IMR-90 (cell line): ENCODE measurements at regions not wholly inside any gene's neighbourhood (a gene's known extent, or its start where the extent isn't known, plus 50 kb on each side); places are given as distances from the start of the nearest gene placed in this dataset.

ENCODE experiments used
- ATAC-seq: fragments of 200-7000 bp; cut with Tn5 transposase; 2 replicates; pipeline ENCODE4 v1.9.1; 2020; ENCODE audit warnings: low read depth, mild to moderate bottlenecking, moderate library complexity
- BruUV-seq: library from RNA; stranded (reverse); fragments of 400-500 nt; replicated peaks from 2 replicates; lab custom pipeline; 2021; lab: Mats Ljungman, UMichigan
- CTCF ChIA-PET: fragments of 300-600 bp; formaldehyde crosslinking; extraction: SDS; loops from one replicate; lab custom pipeline; 2021; ENCODE audit warnings: antibody characterized with exemption; lab: Yijun Ruan, JAX
- POLR2A ChIA-PET: fragments of 300-600 bp; sonication (Branson Sonifier 250); formaldehyde crosslinking; loops from one replicate; lab custom pipeline; 2022; ENCODE audit warnings: antibody characterized with exemption; ENCODE audit not compliant: unreplicated experiment; lab: Charles Lee
- DNase-seq: peaks from one replicate; pipeline ENCODE4 v3.0.0; 2013
- H2AFZ ChIP-seq: replicated peaks from 2 replicates; pipeline ENCODE3; 2013; ENCODE audit warnings: low read length, mild to moderate bottlenecking; ENCODE audit not compliant: poor library complexity
- H2AK5ac ChIP-seq: 2 replicates; pipeline ENCODE4 v1.6.1; 2013; ENCODE audit warnings: low read depth, low read length, inconsistent platforms
- H2AK9ac ChIP-seq: replicated peaks from 2 replicates; pipeline ENCODE3; 2013; ENCODE audit warnings: mild to moderate bottlenecking, low read depth, low read length, moderate library complexity; ENCODE audit not compliant: poor library complexity
- H2BK120ac ChIP-seq: 2 replicates; pipeline ENCODE4 v1.6.1; 2013; ENCODE audit warnings: low read depth, low read length, inconsistent platforms
- H2BK15ac ChIP-seq: 3 replicates; pipeline ENCODE4 v1.6.1; 2013; ENCODE audit warnings: low read depth, low read length, inconsistent platforms
- H2BK20ac ChIP-seq: 2 replicates; pipeline ENCODE4 v1.6.1; 2013; ENCODE audit warnings: low read depth, mild to moderate bottlenecking, inconsistent platforms, low read length, moderate library complexity
- H2BK5ac ChIP-seq: 2 replicates; pipeline ENCODE4 v1.6.1; 2013; ENCODE audit warnings: mild to moderate bottlenecking, low read depth, low read length, inconsistent platforms; ENCODE audit not compliant: poor library complexity, severe bottlenecking
- H3K14ac ChIP-seq: replicated peaks from 2 replicates; pipeline ENCODE4 v1.6.1; 2013; ENCODE audit warnings: low read depth, low read length, inconsistent platforms
- H3K18ac ChIP-seq: 2 replicates; pipeline ENCODE4 v1.6.1; 2013; ENCODE audit warnings: low read depth, low read length, control low read depth
- H3K23ac ChIP-seq: 2 replicates; pipeline ENCODE4 v1.6.1; 2013; ENCODE audit warnings: low read depth, low read length, inconsistent platforms
- H3K27ac ChIP-seq: 2 replicates; pipeline ENCODE4 v1.5.1; 2013; ENCODE audit warnings: mild to moderate bottlenecking, control low read depth, low read length; ENCODE audit not compliant: insufficient read depth
- H3K27me3 ChIP-seq: 2 replicates; pipeline ENCODE4 v1.6.1; 2013; ENCODE audit warnings: low read length; ENCODE audit not compliant: control insufficient read depth, insufficient read depth
- H3K36me3 ChIP-seq: 2 replicates; pipeline ENCODE4 v1.6.1; 2013; ENCODE audit warnings: low read length, mixed read lengths; ENCODE audit not compliant: control insufficient read depth, insufficient read depth
- H3K4ac ChIP-seq: 2 replicates; pipeline ENCODE4 v1.6.1; 2013; ENCODE audit warnings: low read depth, low read length, inconsistent platforms
- H3K4me1 ChIP-seq: 2 replicates; pipeline ENCODE4 v1.6.1; 2013; ENCODE audit warnings: low read length, mixed read lengths; ENCODE audit not compliant: control insufficient read depth, insufficient read depth
- H3K4me2 ChIP-seq: 2 replicates; pipeline ENCODE4 v1.6.1; 2013; ENCODE audit warnings: low read depth, mild to moderate bottlenecking, control low read depth, low read length, moderate library complexity
- H3K4me3 ChIP-seq: 2 replicates; pipeline ENCODE4 v1.5.1; 2013; ENCODE audit warnings: low read depth, mild to moderate bottlenecking, control low read depth, low read length, moderate library complexity; ENCODE audit not compliant: insufficient read depth
- H3K56ac ChIP-seq: 2 replicates; pipeline ENCODE4 v1.6.1; 2013; ENCODE audit warnings: low read length, inconsistent platforms; ENCODE audit not compliant: insufficient read depth; ENCODE audit errors: extremely low read depth
- H3K79me1 ChIP-seq, 2 experiments: 2 replicates each; pipeline ENCODE4 v1.6.1; 2013; ENCODE audit warnings: low read length in 2 of 2, inconsistent platforms in 1 of 2, low read depth in 1 of 2
- H3K9ac ChIP-seq: 2 replicates; pipeline ENCODE4 v1.6.1; 2013; ENCODE audit warnings: low read depth, low read length, control low read depth
- H3K9me1 ChIP-seq: 2 replicates; pipeline ENCODE4 v1.6.1; 2013; ENCODE audit warnings: low read length, inconsistent platforms; ENCODE audit not compliant: insufficient read depth
- H3K9me3 ChIP-seq: 2 replicates; pipeline ENCODE4 v1.6.1; 2013; ENCODE audit warnings: low read length; ENCODE audit not compliant: control insufficient read depth, insufficient read depth
- H4K20me1 ChIP-seq: 2 replicates; pipeline ENCODE4 v1.6.1; 2013; ENCODE audit warnings: low read length, inconsistent platforms; ENCODE audit not compliant: insufficient read depth
- H4K5ac ChIP-seq: 2 replicates; pipeline ENCODE4 v1.6.1; 2013; ENCODE audit warnings: mild to moderate bottlenecking, low read depth, low read length, control low read depth
- H4K8ac ChIP-seq, 2 experiments: 2 replicates each; pipeline ENCODE4 v1.6.1; 2013; ENCODE audit warnings: low read depth in 2 of 2, low read length in 2 of 2, control low read depth in 1 of 2, inconsistent platforms in 1 of 2
- H4K91ac ChIP-seq: 2 replicates; pipeline ENCODE4 v1.6.1; 2013; ENCODE audit warnings: low read depth, low read length, inconsistent platforms; ENCODE audit not compliant: insufficient read depth
- BHLHE40 ChIP-seq: fragments of 150-350 bp; IDR thresholded peaks from 2 replicates; pipeline ENCODE4 v1.6.1; 2016; ENCODE audit warnings: mild to moderate bottlenecking, low read depth, low read length
- CEBPB ChIP-seq: IDR thresholded peaks from 2 replicates; pipeline ENCODE4 v1.6.1; 2012; ENCODE audit warnings: low read depth, low read length, improper control_type of control experiment
- CHD1 ChIP-seq: IDR thresholded peaks from 2 replicates; pipeline ENCODE4 v1.6.1; 2012; ENCODE audit warnings: low read depth, low read length, improper control_type of control experiment
- ELK1 ChIP-seq: fragments of 150-350 bp; IDR thresholded peaks from 2 replicates; pipeline ENCODE4 v1.6.1; 2016; ENCODE audit warnings: low read depth, mild to moderate bottlenecking, low read length, moderate library complexity, borderline replicate concordance
- FOS ChIP-seq: fragments of 150-350 bp; IDR thresholded peaks from 2 replicates; pipeline ENCODE4 v1.6.1; 2016; ENCODE audit warnings: low read depth, low read length
- MAFK ChIP-seq: IDR thresholded peaks from 2 replicates; pipeline ENCODE4 v1.6.1; 2012; ENCODE audit warnings: low read depth, low read length, improper control_type of control experiment
- MAZ ChIP-seq: IDR thresholded peaks from 2 replicates; pipeline ENCODE4 v1.6.1; 2012; ENCODE audit warnings: low read depth, mild to moderate bottlenecking, low read length, improper control_type of control experiment, moderate library complexity, borderline replicate concordance
- MXI1 ChIP-seq: IDR thresholded peaks from 2 replicates; pipeline ENCODE4 v1.6.1; 2012; ENCODE audit warnings: low read depth, mild to moderate bottlenecking, low read length, moderate library complexity, borderline replicate concordance
- NFE2L2 ChIP-seq: fragments of 150-350 bp; IDR thresholded peaks from 2 replicates; pipeline ENCODE4 v1.6.1; 2016; ENCODE audit warnings: low read depth, mild to moderate bottlenecking, low read length
- POLR2A ChIP-seq: IDR thresholded peaks from 2 replicates; pipeline ENCODE4 v1.6.1; 2012; ENCODE audit warnings: mild to moderate bottlenecking, low read depth, low read length
- RAD21 ChIP-seq: IDR thresholded peaks from 2 replicates; pipeline ENCODE4 v1.6.1; 2012; ENCODE audit warnings: low read length, improper control_type of control experiment
- RCOR1 ChIP-seq: IDR thresholded peaks from 2 replicates; pipeline ENCODE4 v1.6.1; 2012; ENCODE audit warnings: mild to moderate bottlenecking, low read length, improper control_type of control experiment; ENCODE audit not compliant: insufficient replicate concordance
- RFX5 ChIP-seq: IDR thresholded peaks from 2 replicates; pipeline ENCODE4 v1.8.0; 2012; ENCODE audit warnings: low read depth, mild to moderate bottlenecking, low read length, moderate library complexity
- SMC3 ChIP-seq: fragments of 150-350 bp; IDR thresholded peaks from 2 replicates; pipeline ENCODE4 v1.6.1; 2016; ENCODE audit warnings: low read depth, mild to moderate bottlenecking, antibody characterized with exemption, low read length, moderate library complexity
- USF2 ChIP-seq: fragments of 150-350 bp; IDR thresholded peaks from 2 replicates; pipeline ENCODE4 v1.6.1; 2017; ENCODE audit warnings: mild to moderate bottlenecking, antibody characterized with exemption, low read length, low read depth
- WGBS, 2 experiments: methylation state at CpG; one replicate each; pipeline versions ENCODE4 v1.1.5 to v1.1.7; 2013; ENCODE audit warnings: missing lambda C conversion rate in 2 of 2; ENCODE audit not compliant: insufficient read length in 1 of 2; ENCODE audit errors: extremely low coverage in 2 of 2; 5-methylcytosine and 5-hydroxymethylcytosine counted together
- dilution Hi-C: fragments of 300-500 bp; cut with HindIII; formaldehyde crosslinking; loops from one replicate; pipeline ENCODE4 v1.14.3; 2018; ENCODE audit warnings: low sequenced_read_pairs; ENCODE audit not compliant: unreplicated experiment
- in situ Hi-C: fragments of 300-500 bp; cut with MboI; formaldehyde crosslinking; loops from 3 replicates; pipeline ENCODE4 v1.14.3; 2019; ENCODE audit warnings: low sequenced_read_pairs, inconsistent platforms, mixed read lengths
- intact Hi-C: fragments of 100-400 bp; cut with micrococcal nuclease; formaldehyde crosslinking; loops from 2 replicates; pipeline ENCODE4 v1.10.0; 2022
- TF ChIP-seq, protein P1 (sequence below): conservative IDR thresholded peaks from 2 replicates; pipeline ENCODE4 v1.5.1; 2012; ENCODE audit warnings: mild to moderate bottlenecking, low read depth, low read length, improper control_type of control experiment

GRCh38 chr11:26078231-26078821 lies 253.6 kb upstream of the ANO3 start:
- dilution Hi-C loops: no loop called here
- Histone ChIP-seq H2BK5ac (no peak overlapping the region), H3K9ac (no peak overlapping the region), H3K9me1 (0 out of 2 replicates have a peak, but pooled peaks cover 3% of the 10 kb centered on the region), H3K27me3 (no peaks in the 10 kb centered on the region), H3K36me3 (no peaks in the 10 kb centered on the region), H2AFZ (no peak overlapping the region), H4K91ac (no peak overlapping the region), H3K79me1 (no peaks in the 10 kb centered on the region), H2BK20ac (no peak overlapping the region), H3K18ac (no peak overlapping the region), H3K27ac (no peak overlapping the region), H3K56ac (no peak overlapping the region), H3K9me3 (no peaks in the 10 kb centered on the region), H4K20me1 (no peaks in the 10 kb centered on the region), H4K8ac (no peak overlapping the region), H2AK5ac (no peak overlapping the region), H3K4ac (no peak overlapping the region), H3K14ac (no peak overlapping the region), H3K23ac (no peak overlapping the region), H2BK15ac (no peak overlapping the region), H2AK9ac (no peak overlapping the region), H4K5ac (no peak overlapping the region), H3K4me2 (peak overlapping the region; percentile 20; the same call in 1 of the 2 replicates), H3K4me3 (no peak overlapping the region), H3K4me1 (no peaks in the 10 kb centered on the region), H2BK120ac (no peak overlapping the region)
- ATAC-seq: peak; percentile 44; the same call in 1 of the 2 replicates
- in situ Hi-C loops: no loop called here
- BruUV-seq: no TSS peak
- POLR2A ChIA-PET: interaction anchor here (0.6 kb wide), 1 partner anchor 429 kb away, joined by 16 read pairs; no protein-coding TSS in a partner anchor
- DNase-seq: peak; percentile 34
- TF ChIP-seq SMC3: no peak
- no peak for TF ChIP-seq MAFK
- no peak for TF ChIP-seq USF2
- TF ChIP-seq CHD1: no peak
- no peak for TF ChIP-seq RAD21
- no peak for TF ChIP-seq CEBPB
- TF ChIP-seq BHLHE40: no peak
- TF ChIP-seq FOS: no peak
- TF ChIP-seq ELK1: no peak
- no peak for TF ChIP-seq RCOR1
- TF ChIP-seq POLR2A: no peak
- no peak for TF ChIP-seq RFX5
- TF ChIP-seq NFE2L2: no peak
- TF ChIP-seq MXI1: no peak
- TF ChIP-seq, protein P1, sequence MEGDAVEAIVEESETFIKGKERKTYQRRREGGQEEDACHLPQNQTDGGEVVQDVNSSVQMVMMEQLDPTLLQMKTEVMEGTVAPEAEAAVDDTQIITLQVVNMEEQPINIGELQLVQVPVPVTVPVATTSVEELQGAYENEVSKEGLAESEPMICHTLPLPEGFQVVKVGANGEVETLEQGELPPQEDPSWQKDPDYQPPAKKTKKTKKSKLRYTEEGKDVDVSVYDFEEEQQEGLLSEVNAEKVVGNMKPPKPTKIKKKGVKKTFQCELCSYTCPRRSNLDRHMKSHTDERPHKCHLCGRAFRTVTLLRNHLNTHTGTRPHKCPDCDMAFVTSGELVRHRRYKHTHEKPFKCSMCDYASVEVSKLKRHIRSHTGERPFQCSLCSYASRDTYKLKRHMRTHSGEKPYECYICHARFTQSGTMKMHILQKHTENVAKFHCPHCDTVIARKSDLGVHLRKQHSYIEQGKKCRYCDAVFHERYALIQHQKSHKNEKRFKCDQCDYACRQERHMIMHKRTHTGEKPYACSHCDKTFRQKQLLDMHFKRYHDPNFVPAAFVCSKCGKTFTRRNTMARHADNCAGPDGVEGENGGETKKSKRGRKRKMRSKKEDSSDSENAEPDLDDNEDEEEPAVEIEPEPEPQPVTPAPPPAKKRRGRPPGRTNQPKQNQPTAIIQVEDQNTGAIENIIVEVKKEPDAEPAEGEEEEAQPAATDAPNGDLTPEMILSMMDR: no peak
- no peak for TF ChIP-seq MAZ
- CTCF ChIA-PET: interaction anchor here (0.7 kb wide), 1 partner anchor 193 kb away, joined by 3 read pairs; no protein-coding TSS in a partner anchor
- intact Hi-C loops: no loop called here
- WGBS, 2 experiments: no CpG with 5 or more reads among the region's 5 CpGs
